AG08396 (cell line): ENCODE measurements at regions not wholly inside any gene's neighbourhood (a gene's known extent, or its start where the extent isn't known, plus 50 kb on each side); places are given as distances from the start of the nearest gene placed in this dataset.
"Not testable (repeated sequence)": the region's sequence is repeated elsewhere in the genome, so short reads cannot be mapped to it uniquely, and the experiment has no call there.

Experiments
- DNase-seq: peaks from one replicate; pipeline ENCODE4 v3.0.0; 2012; ENCODE audit warnings: low spot score, mixed read lengths

- no peak for DNase-seq
Measured at GRCh38 chr17:13787636-13788035, 185.9 kb upstream of the HS3ST3A1 start.

- DNase-seq = no peak
Measured at GRCh38 chr17:13788385-13788784, 186.7 kb upstream of the HS3ST3A1 start.

GRCh38 chr17:13792314-13792713 is 190.6 kb upstream of the HS3ST3A1 start:
- peak; percentile 36 for DNase-seq

- DNase-seq = no peak
Measured at GRCh38 chr17:13793951-13794350, 192.2 kb upstream of the HS3ST3A1 start.

GRCh38 chr17:13797863-13798262 is 196.1 kb upstream of the HS3ST3A1 start:
- no peak for DNase-seq

GRCh38 chr17:13806092-13806491 is 204.4 kb upstream of the HS3ST3A1 start:
- no peak for DNase-seq

GRCh38 chr17:13807103-13807502 is 205.4 kb upstream of the HS3ST3A1 start:
- DNase-seq = no peak

GRCh38 chr17:13812350-13812749 is 210.6 kb upstream of the HS3ST3A1 start:
- no peak for DNase-seq

GRCh38 chr17:13813347-13814240 is 211.9 kb upstream of the HS3ST3A1 start:
- DNase-seq = no peak

- no peak for DNase-seq
Measured at GRCh38 chr17:13822700-13823099, 221.0 kb upstream of the HS3ST3A1 start.

GRCh38 chr17:13825526-13826040 is 223.9 kb upstream of the HS3ST3A1 start:
- DNase-seq = no peak

GRCh38 chr17:13827118-13827517 is 225.4 kb upstream of the HS3ST3A1 start:
- no peak for DNase-seq

- no peak for DNase-seq
Measured at GRCh38 chr17:13833921-13834320, 232.2 kb upstream of the HS3ST3A1 start.

GRCh38 chr17:13835151-13835550 is 233.4 kb upstream of the HS3ST3A1 start:
- DNase-seq = no peak

- no peak for DNase-seq
Measured at GRCh38 chr17:13837417-13837816, 231.9 kb upstream of the COX10 start.

- DNase-seq = no peak
Measured at GRCh38 chr17:13840254-13840653, 229.1 kb upstream of the COX10 start.

- no peak for DNase-seq
Measured at GRCh38 chr17:13843862-13844635, 225.3 kb upstream of the COX10 start.

GRCh38 chr17:13851889-13852288 is 217.4 kb upstream of the COX10 start:
- no peak for DNase-seq

- DNase-seq = not testable (repeated sequence)
Measured at GRCh38 chr17:13855730-13856129, 213.6 kb upstream of the COX10 start.

GRCh38 chr17:13862346-13862745 is 207.0 kb upstream of the COX10 start:
- no peak for DNase-seq

- no peak for DNase-seq
Measured at GRCh38 chr17:13863436-13863835, 205.9 kb upstream of the COX10 start.

- peak; percentile 38 for DNase-seq
Measured at GRCh38 chr17:13864521-13864920, 204.8 kb upstream of the COX10 start.

GRCh38 chr17:13865650-13866049 is 203.7 kb upstream of the COX10 start:
- DNase-seq = no peak
